DND-41 (cell line): ENCODE measurements at regions not wholly inside any gene's neighbourhood (a gene's known extent, or its start where the extent isn't known, plus 50 kb on each side); places are given as distances from the start of the nearest gene placed in this dataset.

ENCODE experiments used
- ATAC-seq: fragments of 200-7000 bp; cut with Tn5 transposase; 3 replicates; pipeline ENCODE4 v1.9.1; 2021; ENCODE audit warnings: low read depth; ENCODE audit not compliant: insufficient read depth
- DNase-seq: peaks from one replicate; pipeline ENCODE4 v3.0.0-alpha.2; 2020
- H2AFZ ChIP-seq: 2 replicates; pipeline ENCODE4 v1.6.0; 2012; ENCODE audit warnings: low read depth, low read length
- H3K27ac ChIP-seq: 2 replicates; pipeline ENCODE4 v1.5.1; 2012; ENCODE audit warnings: low read length, inconsistent platforms
- H3K27me3 ChIP-seq: fragments of 200-600 bp; sonication (generic); 2 replicates; pipeline ENCODE4 v1.6.0; 2012; ENCODE audit warnings: low read length, mild to moderate bottlenecking, inconsistent platforms; ENCODE audit not compliant: insufficient read depth, poor library complexity
- H3K36me3 ChIP-seq: 2 replicates; pipeline ENCODE4 v1.5.1; 2012; ENCODE audit warnings: low read length, inconsistent platforms; ENCODE audit not compliant: insufficient read depth
- H3K4me1 ChIP-seq: 2 replicates; pipeline ENCODE4 v1.5.1; 2012; ENCODE audit warnings: mild to moderate bottlenecking, low read length; ENCODE audit not compliant: insufficient read depth
- H3K4me2 ChIP-seq: 2 replicates; pipeline ENCODE4 v1.6.0; 2012; ENCODE audit warnings: mild to moderate bottlenecking, moderate library complexity, low read length, inconsistent platforms; ENCODE audit not compliant: insufficient read depth
- H3K4me3 ChIP-seq, 2 experiments: fragments of 200-600 bp in 1 of 2; shearing (Covaris generic) in 1 of 2; 2 replicates each; pipeline ENCODE4 v1.5.1; 2012 to 2016; ENCODE audit warnings: inconsistent platforms in 2 of 2, low read length in 2 of 2, mild to moderate bottlenecking in 2 of 2, low read depth in 1 of 2, moderate library complexity in 1 of 2
- H3K79me2 ChIP-seq: 2 replicates; pipeline ENCODE4 v1.6.0; 2012; ENCODE audit warnings: low read length, inconsistent platforms; ENCODE audit not compliant: insufficient read depth
- H3K9ac ChIP-seq: 2 replicates; pipeline ENCODE4 v1.6.0; 2012; ENCODE audit warnings: low read depth, mild to moderate bottlenecking, inconsistent platforms, low read length, moderate library complexity
- H3K9me3 ChIP-seq: 2 replicates; pipeline ENCODE4 v1.5.1; 2012; ENCODE audit warnings: low read length, moderate library complexity, mild to moderate bottlenecking, inconsistent platforms; ENCODE audit not compliant: insufficient read depth, severe bottlenecking
- H4K20me1 ChIP-seq: 2 replicates; pipeline ENCODE4 v1.6.0; 2012; ENCODE audit warnings: low read length; ENCODE audit not compliant: insufficient read depth
- EZH2 ChIP-seq: IDR thresholded peaks from 3 replicates; pipeline ENCODE4 v1.6.1; 2012; ENCODE audit warnings: borderline replicate concordance, low read depth, mild to moderate bottlenecking, moderate library complexity, low read length, inconsistent platforms; ENCODE audit not compliant: severe bottlenecking
- TF ChIP-seq, protein P1 (sequence below): IDR thresholded peaks from 2 replicates; pipeline ENCODE4 v1.5.1; 2012; ENCODE audit warnings: borderline replicate concordance, low read length, moderate library complexity, mild to moderate bottlenecking; ENCODE audit not compliant: poor library complexity, severe bottlenecking; ENCODE audit errors: extremely low read depth

DNA sequence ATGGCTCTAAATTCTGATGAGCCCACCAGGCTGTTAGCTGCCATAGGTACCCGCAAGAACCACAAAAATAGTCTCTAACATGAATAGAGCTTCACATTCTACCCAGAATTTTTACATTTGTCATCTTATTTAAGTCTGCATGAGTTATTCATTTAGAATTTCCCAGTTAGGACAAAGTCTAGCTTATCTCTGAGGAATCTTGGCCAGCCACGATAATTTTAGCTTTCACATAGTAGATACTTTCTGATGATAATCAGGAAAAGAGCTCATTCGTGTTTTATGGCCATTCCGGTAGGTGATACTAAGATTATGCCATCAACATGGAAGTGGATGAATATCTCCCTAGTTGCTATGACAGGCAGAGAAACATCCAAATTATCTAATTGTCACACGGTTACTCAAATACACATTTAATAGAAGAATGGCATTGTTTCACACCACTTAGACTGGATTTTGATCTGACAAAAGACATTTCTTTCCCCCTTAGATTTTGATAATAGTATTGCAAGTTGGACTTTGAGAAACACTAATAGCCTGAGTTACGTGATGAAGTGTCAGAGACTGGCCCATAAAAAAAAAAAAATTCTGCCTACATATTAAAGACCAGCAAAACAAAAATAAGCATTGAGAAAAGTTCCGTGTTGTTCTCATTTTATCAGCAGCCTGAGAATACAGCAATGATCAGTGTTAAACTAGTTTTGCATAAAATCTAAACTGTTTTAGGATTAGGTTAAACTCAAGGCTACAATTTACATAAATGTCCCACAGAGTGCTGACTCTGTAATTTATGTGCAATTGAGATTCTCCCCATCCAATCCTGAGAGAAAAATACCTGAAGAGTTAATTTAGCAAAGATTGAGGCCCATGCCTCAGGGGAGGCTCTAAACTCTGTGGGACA, 397.5 kb upstream of the ARID1B start:
- Histone ChIP-seq H2AFZ (no peak overlapping the region), H4K20me1 (no peaks in the 10 kb centered on the region), H3K4me2 (no peak overlapping the region), H3K27ac (no peak overlapping the region), H3K9me3 (no peaks in the 10 kb centered on the region), H3K4me3 (no peak overlapping the region), H3K4me1 (no peaks in the 10 kb centered on the region), H3K27me3 (no peaks in the 10 kb centered on the region), H3K9ac (no peak overlapping the region), H3K36me3 (no peaks in the 10 kb centered on the region), H3K79me2 (no peaks in the 10 kb centered on the region)
- no peak for ATAC-seq
- TF ChIP-seq, protein P1, sequence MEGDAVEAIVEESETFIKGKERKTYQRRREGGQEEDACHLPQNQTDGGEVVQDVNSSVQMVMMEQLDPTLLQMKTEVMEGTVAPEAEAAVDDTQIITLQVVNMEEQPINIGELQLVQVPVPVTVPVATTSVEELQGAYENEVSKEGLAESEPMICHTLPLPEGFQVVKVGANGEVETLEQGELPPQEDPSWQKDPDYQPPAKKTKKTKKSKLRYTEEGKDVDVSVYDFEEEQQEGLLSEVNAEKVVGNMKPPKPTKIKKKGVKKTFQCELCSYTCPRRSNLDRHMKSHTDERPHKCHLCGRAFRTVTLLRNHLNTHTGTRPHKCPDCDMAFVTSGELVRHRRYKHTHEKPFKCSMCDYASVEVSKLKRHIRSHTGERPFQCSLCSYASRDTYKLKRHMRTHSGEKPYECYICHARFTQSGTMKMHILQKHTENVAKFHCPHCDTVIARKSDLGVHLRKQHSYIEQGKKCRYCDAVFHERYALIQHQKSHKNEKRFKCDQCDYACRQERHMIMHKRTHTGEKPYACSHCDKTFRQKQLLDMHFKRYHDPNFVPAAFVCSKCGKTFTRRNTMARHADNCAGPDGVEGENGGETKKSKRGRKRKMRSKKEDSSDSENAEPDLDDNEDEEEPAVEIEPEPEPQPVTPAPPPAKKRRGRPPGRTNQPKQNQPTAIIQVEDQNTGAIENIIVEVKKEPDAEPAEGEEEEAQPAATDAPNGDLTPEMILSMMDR, result no peak
- TF ChIP-seq EZH2, result no peak
- no peak for DNase-seq

DNA sequence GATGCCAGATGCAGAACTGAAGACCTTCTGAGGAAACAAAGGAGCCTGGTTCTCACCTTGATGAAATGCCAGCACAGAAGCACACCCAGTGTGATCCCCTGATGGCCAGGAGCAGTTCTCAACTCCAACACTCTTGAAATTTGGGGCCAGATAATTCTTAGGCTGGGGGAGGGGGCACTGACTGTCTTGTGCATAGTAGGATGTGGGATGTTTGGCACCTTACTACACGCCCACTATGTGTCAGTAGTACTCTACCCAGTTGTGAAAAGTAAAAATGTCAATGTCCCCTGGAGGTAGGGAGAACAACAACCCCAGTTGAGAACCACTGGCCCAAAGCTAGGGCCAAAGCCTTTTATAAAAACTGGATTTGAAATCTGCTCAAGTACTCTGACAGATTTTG, 398.3 kb upstream of the ARID1B start:
- Histone ChIP-seq H3K4me3 (no peak overlapping the region), H3K36me3 (no peaks in the 10 kb centered on the region), H3K27ac (no peak overlapping the region), H3K9me3 (no peaks in the 10 kb centered on the region), H3K4me2 (no peak overlapping the region), H4K20me1 (no peaks in the 10 kb centered on the region), H2AFZ (no peak overlapping the region), H3K9ac (no peak overlapping the region), H3K27me3 (no peaks in the 10 kb centered on the region), H3K79me2 (no peaks in the 10 kb centered on the region), H3K4me1 (no peaks in the 10 kb centered on the region)
- DNase-seq, result no peak
- TF ChIP-seq EZH2, result no peak
- TF ChIP-seq, protein P1, result no peak
- no peak for ATAC-seq

GRCh38 chr6:156376091-156376490, 401.1 kb upstream of the ARID1B start:
- Histone ChIP-seq H2AFZ (no peak overlapping the region), H3K4me3 (no peak overlapping the region), H4K20me1 (no peaks in the 10 kb centered on the region), H3K9me3 (no peaks in the 10 kb centered on the region), H3K4me1 (no peaks in the 10 kb centered on the region), H3K4me2 (no peak overlapping the region), H3K9ac (no peak overlapping the region), H3K27ac (no peak overlapping the region), H3K36me3 (no peaks in the 10 kb centered on the region), H3K27me3 (no peaks in the 10 kb centered on the region), H3K79me2 (no peaks in the 10 kb centered on the region)
- TF ChIP-seq, protein P1, result no peak
- TF ChIP-seq EZH2, result no peak
- no peak for DNase-seq
- ATAC-seq, result no peak
